Body of pancreas (tissue), 4 donors: ENCODE measurements at regions not wholly inside any gene's neighbourhood (a gene's known extent, or its start where the extent isn't known, plus 50 kb on each side); places are given as distances from the start of the nearest gene placed in this dataset.
"Not testable (repeated sequence)": the region's sequence is repeated elsewhere in the genome, so short reads cannot be mapped to it uniquely, and the experiment has no call there.

Experiments used
- CTCF ChIP-seq, 7 experiments: fragments of 450-650 bp in 4 of 7; fragments of 200-600 bp in 3 of 7; sonication (generic) in 3 of 7; IDR thresholded peaks; one replicate each; pipeline ENCODE4 v1.5.1; 2016 to 2019; ENCODE audit warnings: antibody characterized with exemption in 7 of 7
- POLR2A ChIP-seq, 3 donors: fragments of 450-650 bp; IDR thresholded peaks; one replicate each; pipeline ENCODE4 v1.6.1; 2016; ENCODE audit warnings: antibody characterized with exemption in 3 of 3, mild to moderate bottlenecking in 2 of 3

GRCh38 chr16:46396131-46396882 is 224.9 kb downstream of the SHCBP1 start:
- TF ChIP-seq POLR2A, CTCF (IDR thresholded peaks at IDR 0.05): not testable (repeated sequence)
